OCI-LY7 (cell line): ENCODE measurements at regions not wholly inside any gene's neighbourhood (a gene's known extent, or its start where the extent isn't known, plus 50 kb on each side); places are given as distances from the start of the nearest gene placed in this dataset.

Experiments used
- BruUV-seq: library from RNA; stranded (reverse); fragments of 400-500 nt; replicated peaks from 2 replicates; lab custom pipeline; 2021; lab: Mats Ljungman, UMichigan
- CTCF ChIA-PET: fragments of 300-600 bp; sonication (Branson Sonifier 250); formaldehyde crosslinking; loops from one replicate; lab custom pipeline; 2022; ENCODE audit warnings: antibody characterized with exemption; ENCODE audit not compliant: unreplicated experiment; lab: Charles Lee
- POLR2A ChIA-PET: fragments of 300-600 bp; sonication (Branson Sonifier 250); formaldehyde crosslinking; loops from one replicate; lab custom pipeline; 2022; ENCODE audit warnings: antibody characterized with exemption; lab: Charles Lee
- DNase-seq: peaks from one replicate; pipeline ENCODE4 v3.0.0-alpha.2; 2015; ENCODE audit warnings: low spot score
- H2AFZ ChIP-seq: fragments of 200-600 bp; sonication (generic), shearing (Covaris generic); 2 replicates; pipeline ENCODE4 v1.6.1; 2014; ENCODE audit warnings: mild to moderate bottlenecking, antibody characterized with exemption, low read length, moderate library complexity
- H3K27ac ChIP-seq: fragments of 200-600 bp; sonication (generic); 2 replicates; pipeline ENCODE4 v1.5.1; 2014; ENCODE audit warnings: mixed run types, low read depth, mild to moderate bottlenecking, moderate library complexity, low read length, inconsistent platforms; ENCODE audit not compliant: poor library complexity, severe bottlenecking
- H3K36me3 ChIP-seq: fragments of 200-600 bp; sonication (generic); 2 replicates; pipeline ENCODE4 v1.6.1; 2014; ENCODE audit warnings: mild to moderate bottlenecking, antibody characterized with exemption, low read length, moderate library complexity, mixed read lengths; ENCODE audit not compliant: insufficient read depth
- H3K4me1 ChIP-seq: fragments of 200-600 bp; sonication (generic); 2 replicates; pipeline ENCODE4 v1.5.1; 2014; ENCODE audit warnings: mild to moderate bottlenecking, low read length; ENCODE audit not compliant: insufficient read depth, poor library complexity, severe bottlenecking
- H3K4me2 ChIP-seq: fragments of 200-600 bp; sonication (generic); 2 replicates; pipeline ENCODE4 v1.6.1; 2014; ENCODE audit warnings: mild to moderate bottlenecking, low read length
- H3K4me3 ChIP-seq: fragments of 200-600 bp; sonication (generic); 2 replicates; pipeline ENCODE4 v1.5.1; 2014; ENCODE audit warnings: mild to moderate bottlenecking, low read depth, low read length; ENCODE audit not compliant: poor library complexity, severe bottlenecking
- H3K79me2 ChIP-seq: fragments of 200-600 bp; sonication (generic); 2 replicates; pipeline ENCODE4 v1.6.1; 2016; ENCODE audit warnings: low read depth, mild to moderate bottlenecking, low read length, moderate library complexity, mixed read lengths; ENCODE audit not compliant: insufficient read depth
- H3K9me2 ChIP-seq: fragments of 200-600 bp; sonication (generic); 2 replicates; pipeline ENCODE4 v1.6.1; 2016; ENCODE audit warnings: mild to moderate bottlenecking, low read length, mixed read lengths; ENCODE audit not compliant: insufficient read depth
- H3K9me3 ChIP-seq: fragments of 200-600 bp; sonication (generic); 2 replicates; pipeline ENCODE4 v1.6.1; 2014; ENCODE audit warnings: mild to moderate bottlenecking, mixed run types, low read length, mixed read lengths
- H4K20me1 ChIP-seq: fragments of 200-600 bp; sonication (generic); 2 replicates; pipeline ENCODE4 v1.6.1; 2014; ENCODE audit warnings: mild to moderate bottlenecking, antibody characterized with exemption, low read length, moderate library complexity, mixed read lengths; ENCODE audit not compliant: insufficient read depth
- EZH2phosphoT487 ChIP-seq: fragments of 200-600 bp; sonication (generic); IDR thresholded peaks from 2 replicates; pipeline ENCODE4 v1.6.1; 2018; ENCODE audit warnings: low read depth, borderline replicate concordance, mild to moderate bottlenecking, mixed run types, antibody characterized with exemption, low read length, moderate library complexity, mixed read lengths
- intact Hi-C: fragments of 100-400 bp; cut with micrococcal nuclease; formaldehyde crosslinking; loops from one replicate; pipeline ENCODE4 v1.10.0; 2022; ENCODE audit not compliant: unreplicated experiment
- TF ChIP-seq, protein P1 (sequence below): fragments of 200-600 bp; sonication (generic); conservative IDR thresholded peaks from 2 replicates; pipeline ENCODE4 v1.5.1; 2014; ENCODE audit warnings: mild to moderate bottlenecking, antibody characterized with exemption, low read length, moderate library complexity, mixed read lengths

DNA sequence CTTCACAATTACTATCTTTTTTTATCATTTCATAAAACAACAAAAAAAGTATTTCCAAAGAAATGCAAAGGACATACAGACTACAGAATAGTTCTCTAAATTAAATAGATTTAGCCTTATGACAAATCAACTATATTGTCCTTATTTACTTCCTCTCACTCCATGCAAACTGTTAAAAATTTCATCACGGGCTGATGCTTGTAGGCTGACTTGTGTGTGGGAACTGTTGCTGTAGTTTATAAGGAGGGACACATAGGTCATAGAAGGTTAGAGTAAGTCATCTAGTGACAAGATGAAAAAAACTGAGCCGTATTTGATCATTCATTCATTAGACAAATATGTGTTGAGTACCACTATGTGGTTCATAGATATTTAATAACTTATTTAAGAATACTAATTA, 232.5 kb upstream of the TBL1XR1 start:
- H3K4me1 ChIP-seq: no peaks in the 10 kb centered on the region
- ChIA-PET CTCF (no interaction called here), POLR2A (interaction anchor here (0.7 kb wide), 1 partner anchor 319 kb away, joined by 3 read pairs; no protein-coding TSS in a partner anchor)
- H2AFZ ChIP-seq: no peak overlapping the region
- BruUV-seq: no TSS peak
- DNase-seq: no peak
- no peak overlapping the region for H3K4me3 ChIP-seq
- intact Hi-C loops: no loop called here
- H3K36me3 ChIP-seq: no peaks in the 10 kb centered on the region
- H3K27ac ChIP-seq: no peak overlapping the region
- no peak overlapping the region for H3K4me2 ChIP-seq
- H3K9me3 ChIP-seq: no peaks in the 10 kb centered on the region
- H3K9me2 ChIP-seq: no peaks in the 10 kb centered on the region
- no peaks in the 10 kb centered on the region for H4K20me1 ChIP-seq
- no peaks in the 10 kb centered on the region for H3K79me2 ChIP-seq
- no peak for TF ChIP-seq EZH2phosphoT487
- TF ChIP-seq, protein P1, sequence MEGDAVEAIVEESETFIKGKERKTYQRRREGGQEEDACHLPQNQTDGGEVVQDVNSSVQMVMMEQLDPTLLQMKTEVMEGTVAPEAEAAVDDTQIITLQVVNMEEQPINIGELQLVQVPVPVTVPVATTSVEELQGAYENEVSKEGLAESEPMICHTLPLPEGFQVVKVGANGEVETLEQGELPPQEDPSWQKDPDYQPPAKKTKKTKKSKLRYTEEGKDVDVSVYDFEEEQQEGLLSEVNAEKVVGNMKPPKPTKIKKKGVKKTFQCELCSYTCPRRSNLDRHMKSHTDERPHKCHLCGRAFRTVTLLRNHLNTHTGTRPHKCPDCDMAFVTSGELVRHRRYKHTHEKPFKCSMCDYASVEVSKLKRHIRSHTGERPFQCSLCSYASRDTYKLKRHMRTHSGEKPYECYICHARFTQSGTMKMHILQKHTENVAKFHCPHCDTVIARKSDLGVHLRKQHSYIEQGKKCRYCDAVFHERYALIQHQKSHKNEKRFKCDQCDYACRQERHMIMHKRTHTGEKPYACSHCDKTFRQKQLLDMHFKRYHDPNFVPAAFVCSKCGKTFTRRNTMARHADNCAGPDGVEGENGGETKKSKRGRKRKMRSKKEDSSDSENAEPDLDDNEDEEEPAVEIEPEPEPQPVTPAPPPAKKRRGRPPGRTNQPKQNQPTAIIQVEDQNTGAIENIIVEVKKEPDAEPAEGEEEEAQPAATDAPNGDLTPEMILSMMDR: no peak

DNA sequence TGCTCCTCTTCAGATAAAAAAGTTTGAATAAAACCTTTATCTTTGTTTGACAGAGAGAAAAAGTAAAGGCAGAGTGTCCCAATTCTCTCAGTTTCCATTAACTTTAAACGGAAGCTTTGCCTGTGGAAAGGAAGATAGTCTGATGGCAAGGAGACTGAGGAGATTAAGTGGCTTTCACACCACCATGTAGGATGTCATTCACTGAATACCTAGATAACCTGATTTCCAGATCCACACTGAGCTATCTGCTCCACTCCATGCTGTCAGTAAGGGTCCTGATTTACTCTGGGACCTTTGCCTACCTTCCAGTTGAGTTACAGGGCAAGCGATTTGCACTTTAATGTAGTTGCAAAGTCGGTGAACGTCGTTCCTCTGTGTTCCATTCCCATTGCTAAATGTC, 233.4 kb upstream of the TBL1XR1 start:
- TF ChIP-seq, protein P1: no peak
- no peak for TF ChIP-seq EZH2phosphoT487
- intact Hi-C loops: no loop called here
- Histone ChIP-seq H4K20me1 (no peaks in the 10 kb centered on the region), H3K9me2 (no peaks in the 10 kb centered on the region), H3K4me3 (no peak overlapping the region), H3K36me3 (no peaks in the 10 kb centered on the region), H3K4me1 (no peaks in the 10 kb centered on the region), H3K27ac (no peak overlapping the region), H3K9me3 (no peaks in the 10 kb centered on the region), H2AFZ (no peak overlapping the region), H3K79me2 (no peaks in the 10 kb centered on the region), H3K4me2 (no peak overlapping the region)
- no peak for DNase-seq
- POLR2A ChIA-PET: interaction anchor here (0.7 kb wide), 1 partner anchor 29 kb away, joined by 3 read pairs; no protein-coding TSS in a partner anchor
- CTCF ChIA-PET: no interaction called here
- BruUV-seq: no TSS peak

DNA sequence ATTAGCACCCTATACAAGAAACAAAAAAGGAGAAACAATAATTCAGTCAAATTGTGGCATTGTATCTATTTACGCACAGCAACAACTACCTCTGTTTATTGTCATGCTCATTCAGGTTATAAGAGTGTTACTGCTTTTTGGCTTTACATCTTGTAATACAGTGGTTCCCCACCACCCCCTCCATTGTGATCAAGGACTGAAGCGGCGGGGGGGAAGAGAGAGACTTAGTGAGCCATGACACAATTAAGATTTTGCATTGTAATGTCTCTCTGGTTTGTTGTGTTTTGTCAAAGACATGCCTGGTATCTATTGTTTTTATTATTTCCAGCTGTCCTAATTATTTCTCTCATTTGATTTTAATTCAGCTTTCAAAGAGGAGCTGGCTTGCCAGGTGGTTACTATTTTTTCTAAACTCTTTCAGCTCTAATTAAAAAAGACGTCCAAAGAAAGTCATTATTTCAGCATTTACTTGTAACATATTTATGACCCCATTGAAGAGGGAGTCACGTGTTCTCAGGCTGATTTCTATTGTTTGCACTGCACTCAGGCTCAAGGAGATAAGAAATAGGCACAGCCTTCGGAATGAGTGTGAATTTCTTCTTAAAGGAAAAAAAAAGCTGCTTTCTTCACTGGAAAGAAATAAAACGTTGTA, 234.4 kb upstream of the TBL1XR1 start:
- no peaks in the 10 kb centered on the region for H3K79me2 ChIP-seq
- no peaks in the 10 kb centered on the region for H3K4me1 ChIP-seq
- no peak overlapping the region for H3K27ac ChIP-seq
- ChIA-PET POLR2A (interaction anchor here (0.6 to 0.7 kb wide), 5 partner anchors 23 to 511 kb away, joined by 3 to 4 read pairs (median 3); no protein-coding TSS in a partner anchor), CTCF (no interaction called here)
- H3K4me2 ChIP-seq: no peak overlapping the region
- no peak for DNase-seq
- no peak overlapping the region for H3K4me3 ChIP-seq
- H2AFZ ChIP-seq: no peak overlapping the region
- no peaks in the 10 kb centered on the region for H4K20me1 ChIP-seq
- no TSS peak for BruUV-seq
- TF ChIP-seq EZH2phosphoT487: no peak
- TF ChIP-seq, protein P1: no peak
- H3K36me3 ChIP-seq: no peaks in the 10 kb centered on the region
- intact Hi-C loops: no loop called here
- H3K9me3 ChIP-seq: no peaks in the 10 kb centered on the region
- H3K9me2 ChIP-seq: no peaks in the 10 kb centered on the region
